ENCODE measurements at regions not wholly inside any gene's neighbourhood (a gene's known extent, or its start where the extent isn't known, plus 50 kb on each side); places are given as distances from the start of the nearest gene placed in this dataset.
A peak's percentile ranks its signal among the peaks of the same experiment; 100 is the strongest.

DNA sequence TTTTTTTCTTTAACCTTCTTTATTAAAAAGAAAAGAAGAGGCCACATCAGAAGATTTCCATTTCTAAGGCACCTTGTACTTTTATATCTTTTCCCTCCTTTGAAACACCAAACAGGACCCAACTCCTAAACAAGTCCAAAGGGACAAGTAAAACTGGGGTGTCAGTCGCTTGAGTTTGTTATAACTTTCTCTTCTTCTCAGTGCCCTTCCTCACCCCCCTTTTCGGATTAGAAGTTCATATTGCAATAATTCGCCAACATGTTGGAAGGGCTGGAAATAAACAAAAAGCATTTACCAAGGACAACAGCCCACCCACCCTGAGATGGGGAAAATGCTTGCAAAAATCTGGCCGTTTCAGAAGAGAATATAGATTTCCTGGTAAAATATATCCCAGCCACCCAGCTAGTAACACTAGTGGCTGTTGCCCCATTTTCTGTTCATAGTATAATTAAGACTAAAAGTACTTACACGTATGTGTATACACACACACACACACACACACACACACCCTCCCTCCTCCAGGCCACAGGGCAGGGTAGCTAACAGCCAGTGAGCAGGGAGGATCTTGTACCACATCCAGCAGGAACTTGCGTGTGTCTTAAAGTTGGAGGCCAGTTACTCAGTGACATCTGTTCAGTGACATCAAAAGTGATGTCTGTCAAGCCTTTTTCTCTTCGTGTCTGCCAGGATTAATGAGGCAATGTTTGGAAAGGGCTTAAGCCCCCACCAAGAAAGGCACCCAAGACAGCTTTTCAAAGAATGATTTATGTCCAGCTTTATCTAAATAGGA is 149.1 kb upstream of the KLF4 start:
- TF ChIP-seq, protein P1, sequence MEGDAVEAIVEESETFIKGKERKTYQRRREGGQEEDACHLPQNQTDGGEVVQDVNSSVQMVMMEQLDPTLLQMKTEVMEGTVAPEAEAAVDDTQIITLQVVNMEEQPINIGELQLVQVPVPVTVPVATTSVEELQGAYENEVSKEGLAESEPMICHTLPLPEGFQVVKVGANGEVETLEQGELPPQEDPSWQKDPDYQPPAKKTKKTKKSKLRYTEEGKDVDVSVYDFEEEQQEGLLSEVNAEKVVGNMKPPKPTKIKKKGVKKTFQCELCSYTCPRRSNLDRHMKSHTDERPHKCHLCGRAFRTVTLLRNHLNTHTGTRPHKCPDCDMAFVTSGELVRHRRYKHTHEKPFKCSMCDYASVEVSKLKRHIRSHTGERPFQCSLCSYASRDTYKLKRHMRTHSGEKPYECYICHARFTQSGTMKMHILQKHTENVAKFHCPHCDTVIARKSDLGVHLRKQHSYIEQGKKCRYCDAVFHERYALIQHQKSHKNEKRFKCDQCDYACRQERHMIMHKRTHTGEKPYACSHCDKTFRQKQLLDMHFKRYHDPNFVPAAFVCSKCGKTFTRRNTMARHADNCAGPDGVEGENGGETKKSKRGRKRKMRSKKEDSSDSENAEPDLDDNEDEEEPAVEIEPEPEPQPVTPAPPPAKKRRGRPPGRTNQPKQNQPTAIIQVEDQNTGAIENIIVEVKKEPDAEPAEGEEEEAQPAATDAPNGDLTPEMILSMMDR (IDR thresholded peaks at IDR 0.05) = no peak
- peak in 1 of 4 donors; percentile 39 for TF ChIP-seq POLR2A (IDR thresholded peaks at IDR 0.05)
